GM18870 (cell line): ENCODE measurements at regions not wholly inside any gene's neighbourhood (a gene's known extent, or its start where the extent isn't known, plus 50 kb on each side); places are given as distances from the start of the nearest gene placed in this dataset.

Experiments
- ATAC-seq: cut with Tn5 transposase; IDR thresholded peaks from one replicate; pipeline ENCODE4 v1.9.1; 2021; ENCODE audit warnings: moderate library complexity; ENCODE audit not compliant: unreplicated experiment

DNA sequence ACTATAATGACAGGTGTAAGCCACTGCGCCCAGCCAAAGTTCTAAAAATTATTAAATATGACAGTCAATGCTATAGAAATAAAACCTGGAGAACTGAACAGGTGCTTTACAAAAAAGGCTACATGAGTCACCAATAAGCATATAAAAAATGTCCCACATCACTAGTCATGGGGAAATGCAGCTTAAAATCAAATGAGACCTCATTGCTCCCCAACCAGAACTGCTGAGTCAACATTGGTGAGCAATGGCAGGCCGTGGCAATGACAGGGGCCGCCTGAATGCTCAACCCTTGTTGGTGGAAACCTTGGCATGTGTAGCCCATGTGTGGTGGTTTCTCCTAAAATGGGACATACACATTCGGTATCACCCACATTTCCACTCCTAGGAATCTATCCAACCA lies 352.3 kb upstream of the KLF6 start:
- ATAC-seq: no peak

DNA sequence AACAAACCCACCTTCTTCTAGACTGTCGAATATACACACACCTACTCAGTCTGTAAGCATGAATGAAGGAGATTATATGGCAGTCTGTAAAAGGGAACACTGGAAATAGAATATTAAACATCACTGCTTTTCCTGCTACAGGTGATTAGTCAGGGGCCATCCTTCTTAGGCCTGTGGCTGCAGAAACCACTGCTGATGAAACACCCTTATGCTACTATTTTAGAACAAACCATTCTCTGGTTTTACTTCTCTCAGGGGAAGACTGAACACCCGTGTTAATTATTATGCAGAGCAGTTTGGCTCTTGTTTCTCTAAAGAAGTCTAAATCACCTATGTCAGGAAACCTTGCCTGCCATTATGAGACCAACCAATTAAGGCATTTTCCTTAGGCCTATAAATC lies 351.1 kb upstream of the KLF6 start:
- peak; percentile 81 for ATAC-seq

DNA sequence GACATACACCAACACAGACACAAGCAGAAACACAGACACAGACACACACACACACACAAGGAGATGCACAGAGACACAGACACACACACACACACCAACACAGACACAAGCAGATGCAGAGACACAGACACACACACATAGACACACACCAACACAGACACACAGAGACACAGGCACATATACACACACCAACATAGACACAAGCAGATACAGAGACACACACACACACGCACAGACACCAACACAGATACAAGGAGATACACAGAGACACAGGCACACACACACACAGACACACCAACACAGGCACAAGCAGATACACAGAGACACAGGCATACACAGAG lies 347.2 kb upstream of the KLF6 start:
- no peak for ATAC-seq

DNA sequence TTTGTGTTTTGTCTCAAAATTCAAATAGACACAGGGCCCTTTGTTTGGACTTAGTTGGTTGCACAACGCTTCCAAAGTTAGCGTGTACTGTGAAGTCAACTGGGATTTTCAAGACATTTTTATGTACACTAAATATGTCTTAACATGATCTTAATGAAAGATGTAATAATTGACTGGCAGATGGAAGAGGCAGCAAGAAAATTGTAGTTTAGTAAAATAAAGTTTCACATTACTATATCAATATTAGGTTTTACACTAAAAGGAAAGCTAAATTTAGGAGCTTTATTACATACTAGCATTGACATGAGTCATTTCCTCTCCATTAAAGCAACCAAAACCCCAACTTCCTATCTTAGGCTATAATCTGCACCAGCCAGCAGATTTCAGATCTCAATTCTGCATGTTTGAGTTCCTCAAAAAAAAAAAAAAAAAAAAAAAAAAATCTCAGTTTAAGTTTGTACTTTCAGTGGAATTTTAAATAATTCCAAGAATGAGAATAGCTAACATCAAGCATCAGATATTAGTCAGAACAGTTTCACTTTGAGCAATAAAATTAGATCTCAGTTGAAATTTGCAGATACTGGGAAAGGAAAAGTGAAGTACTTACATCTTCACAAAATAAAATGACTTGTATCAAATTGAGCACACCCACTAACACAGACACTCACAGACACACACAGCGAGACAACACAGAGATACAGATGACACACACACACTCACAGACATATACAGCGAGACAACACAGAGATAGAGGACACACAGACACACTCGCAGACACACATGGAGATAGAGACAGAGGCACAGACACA lies 346.6 kb upstream of the KLF6 start:
- peak; percentile 78 for ATAC-seq

DNA sequence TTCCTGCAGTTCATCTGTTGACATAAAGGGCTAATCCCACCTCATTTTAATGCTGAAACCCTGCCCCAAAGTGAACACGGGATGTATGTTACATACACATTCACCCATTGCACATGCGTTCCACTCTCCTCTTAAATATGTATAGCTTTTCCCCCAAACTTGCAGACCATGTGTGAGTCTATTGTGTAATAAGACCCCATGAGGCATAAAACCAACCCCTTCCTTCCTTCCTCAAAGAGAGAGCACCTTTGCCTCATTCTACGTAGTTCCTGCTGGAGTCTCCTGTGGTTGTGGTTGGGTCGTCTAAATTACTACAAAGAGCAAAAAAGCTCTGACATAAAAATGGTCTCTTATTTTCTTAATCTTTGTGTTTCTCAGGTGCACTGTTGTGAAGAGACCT lies 345.7 kb upstream of the KLF6 start:
- no peak for ATAC-seq

DNA sequence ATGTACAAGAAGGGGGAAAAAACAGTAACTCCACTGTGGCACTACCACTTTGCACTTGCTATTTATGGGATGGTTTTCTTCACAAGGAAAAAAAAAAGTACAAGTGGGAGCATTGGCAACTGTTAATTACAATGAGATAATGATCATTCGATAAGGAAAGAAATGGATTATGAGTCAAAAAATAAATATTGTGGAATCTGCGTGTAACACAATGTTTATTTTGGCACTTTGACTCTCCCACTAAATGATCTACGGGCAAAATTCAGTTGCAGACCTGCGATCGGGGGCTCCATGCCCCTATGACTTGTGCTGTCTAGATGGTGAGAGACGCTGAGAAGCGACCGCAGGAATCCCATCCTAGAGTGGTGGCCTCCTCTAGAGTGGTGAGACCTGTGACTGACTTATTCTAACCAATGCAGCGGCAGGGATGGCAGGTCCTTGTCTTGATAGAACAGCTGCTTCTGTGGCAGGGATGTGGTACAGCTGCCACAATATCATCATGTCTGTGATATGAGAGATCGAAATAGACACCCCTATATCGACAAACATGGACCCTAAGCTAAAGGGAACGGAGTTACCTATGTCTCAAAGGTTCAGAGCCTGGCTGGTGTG lies 345.0 kb upstream of the KLF6 start:
- ATAC-seq: no peak

DNA sequence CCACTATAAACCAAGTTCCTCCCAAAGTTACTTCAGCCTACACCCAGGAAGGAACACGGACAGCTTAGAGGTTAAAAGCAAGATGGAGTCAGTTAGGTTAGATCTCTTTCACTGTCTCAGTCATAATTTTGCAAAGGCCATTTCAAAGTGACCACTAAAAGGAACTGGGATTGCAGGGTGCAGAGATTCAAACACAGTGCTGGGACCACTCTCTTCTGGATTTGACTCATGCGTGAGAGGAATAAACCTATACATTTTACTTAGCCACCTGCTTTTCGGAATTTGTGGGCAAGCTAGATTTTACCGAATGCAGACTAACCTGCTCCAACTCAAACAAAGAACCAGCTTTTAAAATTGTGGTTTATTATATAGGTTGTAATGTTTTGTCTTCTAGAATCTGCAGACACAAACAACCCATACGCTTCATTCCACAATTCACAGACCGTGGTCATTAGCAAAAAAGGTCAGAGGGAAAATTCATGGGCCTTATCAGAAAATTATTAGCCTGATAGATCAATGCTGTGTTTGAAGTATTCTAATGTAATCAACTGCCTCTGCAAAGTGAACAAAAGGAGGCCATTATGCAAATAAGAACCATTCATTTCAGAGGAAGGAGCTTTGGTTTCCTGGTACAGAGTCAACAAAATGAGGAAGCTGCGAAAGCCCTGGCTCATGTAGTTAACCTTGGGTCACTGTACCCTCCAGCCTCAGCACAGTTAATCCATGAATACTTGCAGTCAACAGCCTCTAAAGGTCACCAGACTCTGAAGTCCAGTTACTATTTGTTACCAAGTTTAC lies 342.7 kb upstream of the KLF6 start:
- peak; percentile 52 for ATAC-seq

DNA sequence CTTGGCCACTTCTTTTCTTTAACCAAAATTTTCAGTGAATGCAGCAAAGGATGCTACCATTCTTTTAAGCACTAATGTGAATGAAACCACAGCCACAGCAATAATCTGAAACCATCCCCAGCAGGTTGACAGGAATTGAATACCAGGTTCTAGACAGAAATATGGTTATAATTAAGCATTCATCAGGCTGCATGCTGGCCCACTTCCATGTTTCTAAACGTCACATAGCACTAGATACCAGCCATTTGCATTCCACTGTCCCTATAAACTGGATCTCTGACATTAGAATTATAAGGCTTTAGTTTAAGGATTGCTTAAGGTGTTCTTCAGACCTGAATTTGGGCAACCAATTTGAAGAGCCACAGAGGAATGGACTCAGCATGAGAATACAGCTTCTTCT lies 340.8 kb upstream of the KLF6 start:
- no peak for ATAC-seq

DNA sequence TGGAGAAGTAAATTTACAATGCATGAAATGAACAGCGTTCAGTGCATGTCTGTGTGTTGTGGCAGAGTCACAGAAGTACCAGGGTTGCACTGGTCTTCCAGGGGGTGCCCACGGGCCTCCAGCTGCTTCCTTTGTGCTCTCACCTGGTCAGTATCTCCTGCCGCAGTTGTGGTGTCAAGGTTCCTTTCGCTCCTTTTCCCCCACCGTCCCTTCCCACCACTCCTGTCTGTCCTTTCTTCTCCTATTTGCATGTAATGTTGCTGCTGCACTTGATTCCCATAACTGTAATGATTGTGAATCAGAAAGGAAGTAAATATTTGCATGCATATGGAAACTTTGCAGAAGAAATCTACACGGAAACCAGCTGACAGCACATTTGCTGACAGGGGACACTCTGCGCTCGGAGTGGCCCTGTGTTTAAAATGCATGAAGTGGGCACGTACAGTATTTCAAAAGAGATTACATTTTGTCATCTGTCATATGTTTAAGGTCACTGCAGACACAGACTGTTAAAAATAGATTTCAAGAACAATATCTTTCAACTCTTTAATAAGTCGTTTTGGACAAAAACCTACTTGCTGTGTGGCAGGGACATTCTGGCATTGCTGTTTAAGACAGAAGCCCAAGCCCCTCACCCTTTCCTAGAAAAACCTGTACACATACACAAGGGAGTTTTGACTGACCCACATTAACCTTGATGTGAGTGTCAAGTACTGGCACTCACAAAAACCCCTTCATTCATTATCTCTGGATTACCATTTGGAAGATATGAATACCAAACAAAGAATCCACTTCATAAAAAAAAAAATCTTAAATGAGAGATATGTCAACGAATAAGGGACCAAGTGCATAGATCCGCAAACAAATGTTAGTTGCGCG lies 336.7 kb upstream of the KLF6 start:
- peak; percentile 77 for ATAC-seq

DNA sequence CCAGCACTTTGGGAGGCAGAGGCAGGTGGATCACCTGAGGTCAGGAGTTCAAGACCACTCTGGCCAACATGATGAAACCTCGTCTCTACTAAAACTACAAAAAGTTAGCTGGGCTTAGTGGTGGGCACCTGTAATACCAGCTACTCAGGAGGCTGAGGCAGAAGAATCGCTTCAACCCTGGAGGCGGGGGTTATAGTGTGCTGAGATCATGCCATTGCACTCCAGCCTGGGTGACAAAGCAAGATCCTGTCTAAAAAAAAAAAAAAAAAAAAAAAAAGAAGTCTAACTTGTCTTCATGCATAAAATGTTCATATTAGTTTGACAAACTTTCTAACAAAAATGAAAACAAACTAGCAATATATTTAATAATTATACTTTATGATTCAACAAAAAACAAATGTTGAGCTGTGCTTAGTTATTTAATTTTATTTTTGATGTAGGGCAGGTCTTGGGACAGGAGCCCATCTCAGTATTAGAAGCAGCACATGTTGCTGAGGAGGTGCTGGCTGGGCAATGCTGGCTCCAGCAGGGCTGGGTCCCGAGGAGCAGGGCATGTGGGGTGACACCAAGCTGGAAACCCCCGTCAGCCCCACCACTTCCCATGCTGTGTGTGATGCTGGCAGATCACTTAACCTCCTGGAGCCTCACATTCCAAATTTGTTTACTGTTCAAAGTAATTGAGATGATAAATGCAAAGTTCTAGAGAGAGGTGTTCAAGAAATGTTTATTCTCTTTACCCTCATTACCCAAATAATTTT lies 335.3 kb upstream of the KLF6 start:
- ATAC-seq: no peak

DNA sequence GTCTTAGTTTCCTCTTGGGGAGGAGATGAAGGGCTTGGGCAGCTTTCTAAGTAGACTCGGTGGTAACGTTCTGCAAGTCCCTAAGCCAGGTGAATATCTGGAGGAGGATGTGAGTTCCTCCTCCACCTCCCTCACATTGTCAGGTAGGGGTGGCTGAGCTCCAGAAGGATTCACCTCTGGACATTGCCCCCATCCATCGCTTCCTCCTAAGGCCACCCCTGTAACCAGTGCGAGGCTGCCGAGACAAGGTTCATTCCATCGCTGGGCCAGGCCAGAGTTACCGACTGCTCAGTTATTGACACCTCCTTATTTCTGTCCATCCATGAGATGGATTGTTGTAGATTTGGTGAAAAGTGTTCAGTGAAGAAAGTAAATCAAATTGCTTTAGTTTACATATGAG lies 334.1 kb upstream of the KLF6 start:
- no peak for ATAC-seq

DNA sequence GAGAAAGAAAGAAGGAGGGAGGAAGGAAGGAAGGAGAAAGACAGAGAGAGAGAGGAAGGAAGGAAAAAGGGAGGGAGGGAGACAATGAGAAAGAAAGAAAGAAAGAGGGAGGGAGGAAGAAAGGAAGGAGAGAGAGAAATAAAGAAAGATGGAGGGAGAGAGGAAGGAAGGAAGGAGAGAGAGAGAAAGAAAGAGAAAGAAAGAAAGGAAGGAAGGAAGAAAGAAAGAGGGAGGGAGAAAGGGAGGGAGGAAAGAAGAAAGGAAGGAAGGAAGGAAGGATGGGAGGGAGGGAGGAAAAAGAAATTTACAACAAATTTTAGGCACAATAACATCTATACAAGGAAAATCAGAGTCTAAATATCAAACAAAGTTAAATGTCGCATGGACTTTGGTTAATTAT lies 332.6 kb upstream of the KLF6 start:
- ATAC-seq: no peak

DNA sequence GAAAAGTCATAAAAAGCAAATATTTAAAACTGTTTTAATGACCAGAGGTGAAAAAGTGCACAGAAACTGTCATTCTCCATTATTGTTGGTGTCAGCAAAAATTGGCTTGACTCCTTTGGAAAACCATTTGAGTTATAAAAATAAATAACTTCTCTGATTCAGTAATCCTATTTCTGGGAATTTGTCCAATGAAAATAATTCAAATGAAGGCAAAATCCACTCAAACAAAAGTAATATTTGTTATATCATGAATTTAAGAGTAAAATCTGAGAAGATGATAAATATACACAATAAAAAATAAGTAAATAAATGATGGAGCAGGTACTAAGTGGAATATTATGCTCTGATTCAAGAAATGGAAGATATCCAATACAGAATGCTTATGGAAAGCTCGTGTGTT lies 326.6 kb upstream of the KLF6 start:
- no peak for ATAC-seq

DNA sequence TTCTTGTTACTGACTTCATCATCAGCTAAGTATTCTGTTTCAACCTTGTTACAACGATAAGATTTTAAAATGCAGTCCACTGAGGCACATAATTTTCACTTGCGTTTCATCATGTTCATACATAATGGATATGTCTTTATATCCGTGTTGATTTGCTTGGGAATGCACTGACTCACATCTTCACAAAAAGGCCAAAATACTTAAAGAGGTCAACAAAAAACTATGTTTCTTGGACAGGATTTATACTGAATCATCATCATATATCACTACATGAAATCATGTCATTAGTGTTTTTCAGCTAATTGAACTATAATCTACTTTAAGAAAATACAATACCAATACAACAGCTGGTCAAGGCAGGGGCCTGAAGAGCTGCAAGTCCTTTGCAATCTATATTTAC lies 324.5 kb upstream of the KLF6 start:
- ATAC-seq: no peak

DNA sequence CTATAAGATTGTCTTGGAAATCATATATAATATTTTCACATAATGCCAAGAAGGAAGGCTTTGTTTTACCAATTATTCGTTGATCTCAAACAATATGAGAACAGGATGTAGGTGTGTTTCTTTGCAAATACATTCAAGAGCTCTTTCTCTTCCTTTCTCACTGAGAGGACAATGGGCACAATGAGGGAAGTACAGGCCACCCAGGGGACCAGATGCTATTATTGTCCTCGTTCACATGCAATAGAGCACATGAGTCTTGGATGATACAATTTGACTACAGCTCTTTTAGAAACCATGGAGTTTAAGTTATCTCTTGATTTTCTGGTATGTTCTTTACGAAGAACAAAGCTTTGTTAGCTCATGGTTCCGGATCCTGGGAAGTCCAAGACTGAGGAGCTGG lies 323.7 kb upstream of the KLF6 start:
- no peak for ATAC-seq

DNA sequence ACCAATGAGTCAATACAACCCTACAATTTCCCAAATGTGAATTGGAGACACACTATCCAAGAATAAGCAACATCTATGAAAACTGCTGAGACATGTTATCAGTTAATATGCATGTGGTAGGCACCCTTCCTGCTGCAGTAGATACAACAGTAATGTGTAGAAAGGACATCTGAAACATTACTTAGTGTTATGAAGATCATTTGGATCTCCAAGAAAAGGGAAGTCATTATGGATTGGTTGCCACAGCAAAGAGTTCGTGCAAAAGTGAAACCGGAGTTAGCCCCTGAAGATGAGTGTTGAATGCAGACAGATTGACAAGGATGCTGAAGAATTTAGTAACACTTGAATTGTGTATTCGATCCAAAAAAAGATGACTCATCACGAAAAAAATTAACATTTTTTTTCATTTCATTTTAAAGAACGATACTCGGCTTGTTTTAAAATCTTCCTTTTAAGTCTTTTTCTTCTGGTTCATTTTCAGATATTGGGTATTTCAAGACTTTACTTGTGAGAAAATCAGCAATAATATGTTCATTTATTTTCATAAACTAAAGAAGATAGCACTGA lies 322.4 kb upstream of the KLF6 start:
- ATAC-seq: no peak

DNA sequence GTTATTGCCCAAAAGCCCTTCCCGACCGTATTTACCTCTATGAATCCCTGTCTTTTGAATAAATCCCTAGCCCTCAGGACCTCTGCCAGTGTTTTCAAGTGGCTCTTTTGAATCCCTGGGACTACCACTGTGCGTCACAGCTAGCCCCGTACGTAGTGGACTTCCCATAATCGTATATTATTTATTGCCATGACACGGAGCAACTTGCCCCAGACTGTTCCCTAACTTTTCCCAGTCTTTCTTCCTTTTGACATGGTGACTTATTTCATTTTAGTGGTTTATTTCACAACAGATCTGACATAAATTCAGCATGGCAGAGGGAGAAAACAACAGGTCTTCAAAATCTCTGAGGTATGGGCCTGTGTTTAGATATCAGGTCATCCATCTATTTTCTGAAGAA lies 318.6 kb upstream of the KLF6 start:
- ATAC-seq: no peak

DNA sequence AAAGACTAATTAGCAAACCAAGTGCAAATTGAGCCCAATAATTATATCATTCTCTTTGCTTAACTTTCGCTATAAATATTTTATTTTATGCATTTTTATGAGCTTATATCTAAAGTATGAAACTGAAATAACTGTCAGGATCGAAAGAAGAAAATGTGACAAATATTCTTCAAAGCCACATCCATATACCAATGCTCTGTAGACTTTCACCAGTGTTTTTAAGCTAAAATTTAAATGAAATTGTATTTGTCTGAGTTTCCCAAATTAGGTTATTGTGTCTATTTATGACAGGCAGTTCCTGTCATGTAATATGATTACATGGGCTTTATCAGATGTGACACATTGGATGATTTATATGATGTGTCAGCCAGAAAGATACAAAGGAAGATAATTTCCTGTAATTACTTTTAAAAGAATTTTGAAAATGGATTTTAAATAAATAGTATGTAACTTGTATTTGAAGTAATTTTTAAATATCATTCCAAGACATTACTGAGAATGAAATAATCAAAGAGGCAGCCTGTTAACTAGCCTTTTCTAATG lies 317.9 kb upstream of the KLF6 start:
- ATAC-seq: no peak

DNA sequence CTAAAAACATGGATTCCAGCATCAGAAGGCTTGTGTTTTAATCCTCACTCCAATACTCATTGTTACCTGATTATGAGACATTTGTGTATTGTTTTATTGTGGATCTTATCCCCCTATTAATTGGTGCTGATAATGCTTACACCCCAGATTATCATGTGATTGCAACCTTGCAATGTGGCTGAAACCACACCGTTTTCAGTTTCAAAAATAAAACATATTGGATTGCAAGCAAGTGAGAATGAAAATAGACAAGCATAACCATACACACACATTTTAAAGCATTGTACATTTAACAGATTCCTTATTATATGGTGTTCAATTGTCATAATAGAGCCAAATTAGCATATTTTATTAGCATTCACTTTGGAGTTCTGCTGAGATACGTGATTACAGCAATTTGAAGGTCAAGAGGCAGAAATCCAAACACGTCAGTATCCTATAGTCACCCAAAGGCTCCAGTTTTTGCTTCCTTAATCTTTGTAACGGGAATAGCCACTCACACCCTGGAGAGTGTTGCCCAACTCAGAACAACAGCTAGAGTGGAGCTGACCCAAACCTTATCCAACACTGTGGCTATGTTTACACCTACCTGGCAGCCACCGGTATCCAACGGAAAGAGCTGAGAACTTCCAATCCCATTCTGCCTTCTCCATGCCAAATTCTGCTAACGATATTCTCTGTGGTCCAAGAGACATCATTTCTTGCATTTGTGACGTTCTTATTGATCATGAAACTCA lies 317.1 kb upstream of the KLF6 start:
- peak; percentile 67 for ATAC-seq
